ENCODE measurements at regions not wholly inside any gene's neighbourhood (a gene's known extent, or its start where the extent isn't known, plus 50 kb on each side); places are given as distances from the start of the nearest gene placed in this dataset.
A peak's percentile ranks its signal among the peaks of the same experiment; 100 is the strongest.

- peaks cover 25% of the 10 kb centered on the region for H3K27me3 Mint-ChIP-seq
- H3K4me1 Mint-ChIP-seq = peaks cover 8% of the 10 kb centered on the region
- H3K9me3 Mint-ChIP-seq = peaks cover 4% of the 10 kb centered on the region
- no peaks in the 10 kb centered on the region for H3K36me3 Mint-ChIP-seq (ENCODE audit: low read depth)
- H3K27ac Mint-ChIP-seq = no peak overlapping the region
- no peak overlapping the region for H3K4me3 Mint-ChIP-seq
- ATAC-seq (replicated peaks) = peak; percentile 10
These were observed 95.2 kb upstream of the C3orf80 start for GRCh38 chr3:160130071-160130470.

GRCh38 chr3:160130950-160131349 is 94.3 kb upstream of the C3orf80 start:
- Mint-ChIP-seq H3K9me3 (peaks cover 4% of the 10 kb centered on the region), H3K36me3 (ENCODE audit: low read depth) (no peaks in the 10 kb centered on the region)
- no peak for ATAC-seq (replicated peaks)

GRCh38 chr3:160132226-160132625 is 93.0 kb upstream of the C3orf80 start:
- Mint-ChIP-seq H3K27ac (no peak overlapping the region), H3K4me3 (no peak overlapping the region), H3K9me3 (peaks cover 4% of the 10 kb centered on the region), H3K36me3 (ENCODE audit: low read depth) (no peaks in the 10 kb centered on the region), H3K27me3 (peaks cover 15% of the 10 kb centered on the region), H3K4me1 (peaks cover 7% of the 10 kb centered on the region)
- ATAC-seq (replicated peaks) = no peak

More at GRCh38 chr3:160130950-160131349, 94.3 kb upstream of the C3orf80 start:
- H3K27ac Mint-ChIP-seq = no peak overlapping the region
- H3K27me3 Mint-ChIP-seq = peaks cover 21% of the 10 kb centered on the region
- no peak overlapping the region for H3K4me3 Mint-ChIP-seq
- peaks cover 8% of the 10 kb centered on the region for H3K4me1 Mint-ChIP-seq

GRCh38 chr3:160133757-160134156 is 91.5 kb upstream of the C3orf80 start:
- H3K4me3 Mint-ChIP-seq = no peak overlapping the region
- no peaks in the 10 kb centered on the region for H3K36me3 Mint-ChIP-seq (ENCODE audit: low read depth)
- H3K27me3 Mint-ChIP-seq = peaks cover 11% of the 10 kb centered on the region
- H3K4me1 Mint-ChIP-seq = peaks cover 4% of the 10 kb centered on the region
- no peak overlapping the region for H3K27ac Mint-ChIP-seq
- ATAC-seq (replicated peaks) = no peak
- peaks cover 4% of the 10 kb centered on the region for H3K9me3 Mint-ChIP-seq

- peaks cover 2% of the 10 kb centered on the region for H3K4me1 Mint-ChIP-seq
- no peak overlapping the region for H3K27ac Mint-ChIP-seq
- peaks cover 7% of the 10 kb centered on the region for H3K27me3 Mint-ChIP-seq
- no peaks in the 10 kb centered on the region for H3K36me3 Mint-ChIP-seq (ENCODE audit: low read depth)
- no peak overlapping the region for H3K4me3 Mint-ChIP-seq
- H3K9me3 Mint-ChIP-seq = peaks cover 4% of the 10 kb centered on the region
- peak; percentile 42 for ATAC-seq (replicated peaks)
These were observed 90.8 kb upstream of the C3orf80 start for GRCh38 chr3:160134454-160134853.

GRCh38 chr3:160134964-160135363 is 90.3 kb upstream of the C3orf80 start:
- H3K27ac Mint-ChIP-seq = no peak overlapping the region
- no peak for ATAC-seq (replicated peaks)
- peaks cover 4% of the 10 kb centered on the region for H3K9me3 Mint-ChIP-seq
- H3K4me1 Mint-ChIP-seq = no peaks in the 10 kb centered on the region
- H3K4me3 Mint-ChIP-seq = no peak overlapping the region
- H3K36me3 Mint-ChIP-seq (ENCODE audit: low read depth) = no peaks in the 10 kb centered on the region
- H3K27me3 Mint-ChIP-seq = peaks cover 7% of the 10 kb centered on the region

GRCh38 chr3:160135851-160136250 is 89.4 kb upstream of the C3orf80 start:
- no peak for ATAC-seq (replicated peaks)
- Mint-ChIP-seq H3K36me3 (ENCODE audit: low read depth) (no peaks in the 10 kb centered on the region), H3K27ac (no peak overlapping the region), H3K4me3 (no peak overlapping the region), H3K9me3 (peaks cover 4% of the 10 kb centered on the region), H3K4me1 (peaks cover 4% of the 10 kb centered on the region), H3K27me3 (peaks cover 7% of the 10 kb centered on the region)

GRCh38 chr3:160136421-160136820 is 88.8 kb upstream of the C3orf80 start:
- Mint-ChIP-seq H3K27me3 (peaks cover 7% of the 10 kb centered on the region), H3K36me3 (ENCODE audit: low read depth) (no peaks in the 10 kb centered on the region), H3K4me3 (no peak overlapping the region), H3K9me3 (peaks cover 4% of the 10 kb centered on the region), H3K27ac (no peak overlapping the region), H3K4me1 (peaks cover 7% of the 10 kb centered on the region)
- ATAC-seq (replicated peaks) = no peak

GRCh38 chr3:160139291-160139690 is 85.9 kb upstream of the C3orf80 start:
- no peak overlapping the region for H3K4me3 Mint-ChIP-seq
- no peak for ATAC-seq (replicated peaks)
- peaks cover 13% of the 10 kb centered on the region for H3K9me3 Mint-ChIP-seq
- H3K27ac Mint-ChIP-seq = no peak overlapping the region
- H3K36me3 Mint-ChIP-seq (ENCODE audit: low read depth) = no peaks in the 10 kb centered on the region
- peaks cover 7% of the 10 kb centered on the region for H3K4me1 Mint-ChIP-seq
- H3K27me3 Mint-ChIP-seq = peaks cover 9% of the 10 kb centered on the region

GRCh38 chr3:160140756-160141155 is 84.5 kb upstream of the C3orf80 start:
- Mint-ChIP-seq H3K27me3 (peaks cover 7% of the 10 kb centered on the region), H3K9me3 (peaks cover 11% of the 10 kb centered on the region), H3K4me3 (peak overlapping the region; percentile 47), H3K36me3 (ENCODE audit: low read depth) (no peaks in the 10 kb centered on the region), H3K27ac (peak overlapping the region; percentile 78), H3K4me1 (peaks cover 7% of the 10 kb centered on the region)
- ATAC-seq (replicated peaks) = peak; percentile 95

- Mint-ChIP-seq H3K9me3 (peaks cover 11% of the 10 kb centered on the region), H3K4me3 (no peak overlapping the region)
These were observed 83.6 kb upstream of the C3orf80 start for GRCh38 chr3:160141485-160142185.

GRCh38 chr3:160143482-160143881 is 81.7 kb upstream of the C3orf80 start:
- Mint-ChIP-seq H3K9me3 (peaks cover 11% of the 10 kb centered on the region), H3K4me3 (no peak overlapping the region), H3K27ac (no peak overlapping the region), H3K4me1 (peaks cover 7% of the 10 kb centered on the region), H3K36me3 (ENCODE audit: low read depth) (no peaks in the 10 kb centered on the region), H3K27me3 (peaks cover 4% of the 10 kb centered on the region)
- ATAC-seq (replicated peaks) = no peak

More at GRCh38 chr3:160141485-160142185, 83.6 kb upstream of the C3orf80 start:
- Mint-ChIP-seq H3K4me1 (peaks cover 7% of the 10 kb centered on the region), H3K27me3 (peaks cover 7% of the 10 kb centered on the region), H3K27ac (no peak overlapping the region), H3K36me3 (ENCODE audit: low read depth) (no peaks in the 10 kb centered on the region)
- ATAC-seq (replicated peaks) = no peak

GRCh38 chr3:160150066-160150465 is 75.2 kb upstream of the C3orf80 start:
- Mint-ChIP-seq H3K9me3 (no peaks in the 10 kb centered on the region), H3K36me3 (ENCODE audit: low read depth) (no peaks in the 10 kb centered on the region), H3K4me3 (no peak overlapping the region)

GRCh38 chr3:160150525-160150924 is 74.7 kb upstream of the C3orf80 start:
- H3K4me1 Mint-ChIP-seq = no peaks in the 10 kb centered on the region

More at GRCh38 chr3:160150066-160150465, 75.2 kb upstream of the C3orf80 start:
- Mint-ChIP-seq H3K4me1 (no peaks in the 10 kb centered on the region), H3K27me3 (no peaks in the 10 kb centered on the region), H3K27ac (no peak overlapping the region)
- no peak for ATAC-seq (replicated peaks)

GRCh38 chr3:160152638-160153037 is 72.6 kb upstream of the C3orf80 start:
- ATAC-seq (replicated peaks) = no peak
- H3K9me3 Mint-ChIP-seq = no peaks in the 10 kb centered on the region
- no peak overlapping the region for H3K27ac Mint-ChIP-seq
- H3K27me3 Mint-ChIP-seq = no peaks in the 10 kb centered on the region
- H3K4me1 Mint-ChIP-seq = no peaks in the 10 kb centered on the region
- no peaks in the 10 kb centered on the region for H3K36me3 Mint-ChIP-seq (ENCODE audit: low read depth)
- H3K4me3 Mint-ChIP-seq = no peak overlapping the region

More at GRCh38 chr3:160150525-160150924, 74.7 kb upstream of the C3orf80 start:
- H3K4me3 Mint-ChIP-seq = no peak overlapping the region
- H3K27ac Mint-ChIP-seq = no peak overlapping the region
- no peaks in the 10 kb centered on the region for H3K36me3 Mint-ChIP-seq (ENCODE audit: low read depth)
- no peaks in the 10 kb centered on the region for H3K27me3 Mint-ChIP-seq
- no peaks in the 10 kb centered on the region for H3K9me3 Mint-ChIP-seq
- ATAC-seq (replicated peaks) = no peak
